Ramos (cell line): ENCODE measurements at regions not wholly inside any gene's neighbourhood (a gene's known extent, or its start where the extent isn't known, plus 50 kb on each side); places are given as distances from the start of the nearest gene placed in this dataset.

Source experiments
- in situ Hi-C: fragments of 300-500 bp; cut with MboI; formaldehyde crosslinking; loops from one replicate; pipeline ENCODE4 v1.14.3; 2022; ENCODE audit warnings: low sequenced_read_pairs; ENCODE audit not compliant: unreplicated experiment

GRCh38 chrX:11836284-11836683 lies 78.2 kb downstream of the MSL3 start:
- in situ Hi-C loops = no loop called here

- in situ Hi-C loops = no loop called here
These were observed 79.4 kb downstream of the MSL3 start for GRCh38 chrX:11837437-11837836.

GRCh38 chrX:11864171-11864570 lies 106.1 kb downstream of the MSL3 start:
- in situ Hi-C loops = no loop called here

GRCh38 chrX:11867610-11868345 lies 109.7 kb downstream of the MSL3 start:
- in situ Hi-C loops = no loop called here

GRCh38 chrX:11870789-11871188 lies 112.8 kb downstream of the MSL3 start:
- in situ Hi-C loops = no loop called here

- in situ Hi-C loops = no loop called here
These were observed 123.6 kb downstream of the MSL3 start for GRCh38 chrX:11881485-11882170.

- in situ Hi-C loops = no loop called here
These were observed 128.7 kb downstream of the MSL3 start for GRCh38 chrX:11886745-11887144.

- in situ Hi-C loops = no loop called here
These were observed 129.1 kb downstream of the MSL3 start for GRCh38 chrX:11887175-11887574.

- in situ Hi-C loops = no loop called here
These were observed 130.4 kb downstream of the MSL3 start for GRCh38 chrX:11888421-11888820.

GRCh38 chrX:11889791-11890190 lies 131.8 kb downstream of the MSL3 start:
- in situ Hi-C loops = no loop called here

- in situ Hi-C loops = no loop called here
These were observed 132.9 kb downstream of the MSL3 start for GRCh38 chrX:11890836-11891514.

GRCh38 chrX:11893933-11894710 lies 136.1 kb downstream of the MSL3 start:
- in situ Hi-C loops = no loop called here

GRCh38 chrX:11899091-11899490 lies 141.1 kb downstream of the MSL3 start:
- in situ Hi-C loops = no loop called here

GRCh38 chrX:11905933-11906332 lies 147.9 kb downstream of the MSL3 start:
- in situ Hi-C loops = loop anchor here (25.0 kb wide), 1 partner anchor 369 kb away; no protein-coding TSS in a partner anchor

- in situ Hi-C loops = loop anchor here (25.0 kb wide), 1 partner anchor 371 kb away; no protein-coding TSS in a partner anchor
These were observed 150.3 kb downstream of the MSL3 start for GRCh38 chrX:11908371-11908770.

GRCh38 chrX:11913001-11913400 lies 155.0 kb downstream of the MSL3 start:
- in situ Hi-C loops = loop anchor here (25.0 kb wide), 1 partner anchor 376 kb away; no protein-coding TSS in a partner anchor

GRCh38 chrX:11929476-11929875 lies 171.4 kb downstream of the MSL3 start:
- in situ Hi-C loops = no loop called here

- in situ Hi-C loops = no loop called here
These were observed 174.4 kb downstream of the MSL3 start for GRCh38 chrX:11932423-11932822.

- in situ Hi-C loops = no loop called here
These were observed 176.1 kb downstream of the MSL3 start for GRCh38 chrX:11934089-11934488.

- in situ Hi-C loops = no loop called here
These were observed 183.5 kb downstream of the MSL3 start for GRCh38 chrX:11941571-11941970.
